Esophagus muscularis mucosa (tissue), 3 donors: ENCODE measurements at regions not wholly inside any gene's neighbourhood (a gene's known extent, or its start where the extent isn't known, plus 50 kb on each side); places are given as distances from the start of the nearest gene placed in this dataset.
"Not testable (repeated sequence)": the region's sequence is repeated elsewhere in the genome, so short reads cannot be mapped to it uniquely, and the experiment has no call there.

Source experiments
- CTCF ChIP-seq, 3 experiments: fragments of 200-600 bp in 2 of 3; fragments of 450-650 bp in 1 of 3; sonication (generic) in 2 of 3; IDR thresholded peaks; one replicate each; pipeline ENCODE4 v1.5.1; 2017 to 2019; ENCODE audit warnings: antibody characterized with exemption in 3 of 3, mild to moderate bottlenecking in 2 of 3, moderate library complexity in 1 of 3
- POLR2A ChIP-seq: fragments of 450-650 bp; IDR thresholded peaks from one replicate; pipeline ENCODE4 v1.6.1; 2017; ENCODE audit warnings: antibody characterized with exemption, moderate library complexity, mild to moderate bottlenecking, low read depth
- POLR2AphosphoS5 ChIP-seq, 2 donors: sonication (generic); formaldehyde crosslinking; IDR thresholded peaks; one replicate each; pipeline ENCODE4 v1.6.1; 2017; ENCODE audit warnings: antibody characterized with exemption in 2 of 2

GRCh38 chr2:210986806-210987205, 430.4 kb downstream of the CPS1 start:
- not testable (repeated sequence) for TF ChIP-seq CTCF (IDR thresholded peaks at IDR 0.05); POLR2AphosphoS5 (IDR thresholded peaks at IDR 0.05); POLR2A
